Lower lobe of right lung (tissue), 2 donors: ENCODE measurements at regions not wholly inside any gene's neighbourhood (a gene's known extent, or its start where the extent isn't known, plus 50 kb on each side); places are given as distances from the start of the nearest gene placed in this dataset.

Source experiments
- ATAC-seq, 2 donors: fragments of 200-7000 bp; cut with Tn5 transposase; one replicate each; pipeline ENCODE4 v1.9.1; 2020 to 2022; ENCODE audit warnings: mild to moderate bottlenecking in 2 of 2, moderate library complexity in 2 of 2
- DNase-seq: peaks from one replicate; pipeline ENCODE4 v3.0.0-alpha.2; 2020
- H3K27ac ChIP-seq: fragments of 200-600 bp; one replicate; pipeline ENCODE4 v1.8.0; 2022
- H3K27me3 ChIP-seq: fragments of 200-600 bp; one replicate; pipeline ENCODE4 v1.8.0; 2022; ENCODE audit warnings: low read depth
- H3K36me3 ChIP-seq: fragments of 200-600 bp; one replicate; pipeline ENCODE4 v1.8.0; 2022; ENCODE audit warnings: mild to moderate bottlenecking
- H3K4me1 ChIP-seq: fragments of 200-600 bp; one replicate; pipeline ENCODE4 v1.8.0; 2022
- H3K4me3 ChIP-seq: fragments of 200-600 bp; one replicate; pipeline ENCODE4 v1.8.0; 2022; ENCODE audit warnings: mild to moderate bottlenecking
- H3K9me3 ChIP-seq: fragments of 200-600 bp; one replicate; pipeline ENCODE4 v1.8.0; 2022
- intact Hi-C: fragments of 100-400 bp; cut with DNase I; formaldehyde crosslinking; loops from one replicate; pipeline ENCODE4 v1.11.0; 2022
- TF ChIP-seq, protein P1 (sequence below): fragments of 200-600 bp; IDR thresholded peaks from one replicate; pipeline ENCODE4 v1.8.0; 2022; ENCODE audit warnings: antibody characterized with exemption, mild to moderate bottlenecking
- donor health status: DM: no; HTN: yes; CAD: no; lungs with severe emphysema.

DNA sequence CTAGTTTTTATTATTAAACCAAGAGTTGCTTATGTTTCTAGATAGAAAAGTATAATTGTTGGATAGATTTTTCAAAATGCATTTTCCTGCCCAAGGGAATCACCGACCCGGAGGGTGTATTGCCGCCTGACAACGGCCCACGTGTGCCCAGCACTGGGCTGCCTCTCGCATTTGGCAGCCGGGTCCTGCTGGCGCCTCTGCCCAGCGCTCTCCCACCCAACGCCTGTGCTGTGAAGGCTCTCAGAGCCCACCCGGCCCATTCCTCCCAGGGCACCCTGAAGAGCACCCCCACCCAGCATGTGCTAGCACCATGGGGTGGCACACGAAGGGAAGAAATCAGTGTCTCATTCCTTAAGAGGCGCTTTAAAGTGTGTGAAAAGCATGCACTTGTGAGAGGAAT lies 88.3 kb upstream of the AFDN start:
- Histone ChIP-seq H3K27ac (no peak overlapping the region), H3K4me3 (no peak overlapping the region), H3K36me3 (no peaks in the 10 kb centered on the region), H3K9me3 (no peaks in the 10 kb centered on the region), H3K4me1 (peaks cover 16% of the 10 kb centered on the region), H3K27me3 (no peaks in the 10 kb centered on the region)
- TF ChIP-seq, protein P1, sequence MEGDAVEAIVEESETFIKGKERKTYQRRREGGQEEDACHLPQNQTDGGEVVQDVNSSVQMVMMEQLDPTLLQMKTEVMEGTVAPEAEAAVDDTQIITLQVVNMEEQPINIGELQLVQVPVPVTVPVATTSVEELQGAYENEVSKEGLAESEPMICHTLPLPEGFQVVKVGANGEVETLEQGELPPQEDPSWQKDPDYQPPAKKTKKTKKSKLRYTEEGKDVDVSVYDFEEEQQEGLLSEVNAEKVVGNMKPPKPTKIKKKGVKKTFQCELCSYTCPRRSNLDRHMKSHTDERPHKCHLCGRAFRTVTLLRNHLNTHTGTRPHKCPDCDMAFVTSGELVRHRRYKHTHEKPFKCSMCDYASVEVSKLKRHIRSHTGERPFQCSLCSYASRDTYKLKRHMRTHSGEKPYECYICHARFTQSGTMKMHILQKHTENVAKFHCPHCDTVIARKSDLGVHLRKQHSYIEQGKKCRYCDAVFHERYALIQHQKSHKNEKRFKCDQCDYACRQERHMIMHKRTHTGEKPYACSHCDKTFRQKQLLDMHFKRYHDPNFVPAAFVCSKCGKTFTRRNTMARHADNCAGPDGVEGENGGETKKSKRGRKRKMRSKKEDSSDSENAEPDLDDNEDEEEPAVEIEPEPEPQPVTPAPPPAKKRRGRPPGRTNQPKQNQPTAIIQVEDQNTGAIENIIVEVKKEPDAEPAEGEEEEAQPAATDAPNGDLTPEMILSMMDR, result no peak
- intact Hi-C loops, result no loop called here
- DNase-seq (no peak), ATAC-seq (peak in 1 of 2 donors; percentile 38)

DNA sequence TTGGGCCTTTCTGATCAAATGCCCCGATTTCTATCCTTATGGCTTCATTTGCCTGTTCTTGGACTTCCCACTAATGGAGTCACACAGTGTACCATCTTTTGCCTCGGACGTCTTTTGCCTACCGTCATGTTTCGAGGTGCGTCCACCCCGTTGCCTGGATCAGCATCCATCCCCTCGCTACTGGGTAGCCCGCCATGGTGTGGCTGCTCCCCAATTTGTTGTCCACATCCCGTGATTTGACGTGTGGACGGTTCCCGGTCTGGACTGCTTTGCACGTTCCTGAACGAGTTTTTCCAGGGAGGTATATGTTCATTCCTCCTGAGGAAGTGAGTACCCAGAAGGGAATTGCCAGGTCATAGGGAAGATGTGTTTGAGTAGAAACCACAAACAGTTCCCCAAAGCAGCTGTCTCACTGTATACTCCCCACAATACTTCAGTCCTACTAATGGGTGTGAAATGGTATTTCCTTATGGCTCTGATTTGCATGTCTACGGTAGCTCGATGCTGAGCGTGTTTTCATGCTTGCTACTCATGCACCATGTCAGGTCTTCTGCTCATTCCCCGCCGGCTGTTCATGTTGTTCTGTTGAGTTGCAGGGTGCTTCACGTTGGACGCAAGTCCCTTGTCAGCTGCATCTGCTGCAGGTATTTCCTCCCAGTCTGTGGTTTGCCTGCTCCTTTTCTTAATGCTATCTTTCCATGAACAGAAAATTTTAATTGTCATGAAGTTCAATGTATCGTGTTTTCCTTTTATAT lies 86.8 kb upstream of the AFDN start:
- Histone ChIP-seq H3K9me3 (no peaks in the 10 kb centered on the region), H3K27ac (no peak overlapping the region), H3K36me3 (no peaks in the 10 kb centered on the region), H3K27me3 (no peaks in the 10 kb centered on the region), H3K4me1 (peaks cover 5% of the 10 kb centered on the region), H3K4me3 (no peak overlapping the region)
- ATAC-seq (no peak), DNase-seq (no peak)
- TF ChIP-seq, protein P1, result no peak
- intact Hi-C loops, result no loop called here

- intact Hi-C loops, result no loop called here
- H3K27me3 ChIP-seq, result no peaks in the 10 kb centered on the region
- TF ChIP-seq, protein P1, result no peak
- H3K27ac ChIP-seq, result no peak overlapping the region
- no peaks in the 10 kb centered on the region for H3K36me3 ChIP-seq
- no peak for DNase-seq
- H3K4me1 ChIP-seq, result no peaks in the 10 kb centered on the region
- no peaks in the 10 kb centered on the region for H3K9me3 ChIP-seq
- no peak overlapping the region for H3K4me3 ChIP-seq
- no peak for ATAC-seq
These were observed 83.9 kb upstream of the AFDN start for GRCh38 chr6:167742719-167743303.

DNA sequence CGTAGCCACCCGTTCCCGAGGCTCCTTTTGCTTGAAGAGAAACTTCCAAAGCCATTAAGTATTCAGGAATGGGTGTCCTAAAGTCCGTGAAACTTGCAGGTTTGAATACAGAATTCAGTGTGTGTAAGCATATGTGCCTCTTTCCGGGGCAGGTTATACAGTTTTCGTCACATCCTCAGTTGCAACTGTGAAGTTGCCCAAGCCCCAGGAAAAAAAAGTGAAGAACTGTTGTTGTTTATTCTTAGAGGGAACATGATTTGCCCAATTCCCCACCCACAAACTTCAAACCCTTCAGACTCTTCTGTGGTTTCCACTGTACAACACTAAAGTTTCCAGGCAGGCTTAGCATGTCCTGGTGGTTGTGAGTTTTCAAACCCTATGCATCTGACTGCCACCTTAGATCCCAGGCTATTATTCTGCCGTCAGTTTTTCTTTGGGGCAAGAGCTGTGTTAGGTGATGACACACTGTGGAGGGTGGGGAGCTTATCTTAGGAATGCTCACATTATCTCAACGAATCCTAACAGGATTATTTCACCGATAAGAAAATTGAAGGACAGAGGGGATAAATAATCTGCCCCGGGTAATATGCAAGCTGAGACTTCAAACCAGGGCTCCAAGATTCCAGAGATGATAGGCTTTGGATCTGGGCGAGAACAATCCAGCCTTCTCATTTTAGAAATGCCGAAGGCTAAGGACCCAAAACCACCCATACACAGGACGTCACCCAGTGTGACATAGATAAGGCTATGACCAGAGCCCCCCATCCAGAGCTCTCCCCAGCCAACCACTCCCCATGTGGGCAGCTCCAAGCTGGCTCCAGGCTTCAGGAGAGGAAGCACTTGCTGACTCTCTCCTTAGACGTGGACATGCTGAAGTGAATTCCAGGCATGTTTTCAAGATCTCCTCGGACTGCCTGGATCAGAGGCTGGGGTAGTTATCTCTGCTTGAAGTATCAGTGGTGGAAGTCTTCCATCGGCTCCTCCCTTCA lies 81.7 kb upstream of the AFDN start:
- Histone ChIP-seq H3K9me3 (no peaks in the 10 kb centered on the region), H3K27ac (no peak overlapping the region), H3K4me1 (no peaks in the 10 kb centered on the region), H3K27me3 (no peaks in the 10 kb centered on the region), H3K4me3 (no peak overlapping the region), H3K36me3 (no peaks in the 10 kb centered on the region)
- TF ChIP-seq, protein P1, result no peak
- ATAC-seq, result peak in 1 of 2 donors; percentile 27
- no peak for DNase-seq
- intact Hi-C loops, result no loop called here

- Histone ChIP-seq H3K9me3 (no peaks in the 10 kb centered on the region), H3K27me3 (no peaks in the 10 kb centered on the region), H3K27ac (peak overlapping the region; percentile 16), H3K4me3 (no peak overlapping the region), H3K4me1 (peaks cover 5% of the 10 kb centered on the region), H3K36me3 (no peaks in the 10 kb centered on the region)
- intact Hi-C loops, result no loop called here
- TF ChIP-seq, protein P1, result no peak
- ATAC-seq (peak in 1 of 2 donors; percentile 68), DNase-seq (no peak)
These were observed 80.9 kb upstream of the AFDN start for GRCh38 chr6:167745670-167746389.
